ENCODE measurements at regions not wholly inside any gene's neighbourhood (a gene's known extent, or its start where the extent isn't known, plus 50 kb on each side); places are given as distances from the start of the nearest gene placed in this dataset.

DNA sequence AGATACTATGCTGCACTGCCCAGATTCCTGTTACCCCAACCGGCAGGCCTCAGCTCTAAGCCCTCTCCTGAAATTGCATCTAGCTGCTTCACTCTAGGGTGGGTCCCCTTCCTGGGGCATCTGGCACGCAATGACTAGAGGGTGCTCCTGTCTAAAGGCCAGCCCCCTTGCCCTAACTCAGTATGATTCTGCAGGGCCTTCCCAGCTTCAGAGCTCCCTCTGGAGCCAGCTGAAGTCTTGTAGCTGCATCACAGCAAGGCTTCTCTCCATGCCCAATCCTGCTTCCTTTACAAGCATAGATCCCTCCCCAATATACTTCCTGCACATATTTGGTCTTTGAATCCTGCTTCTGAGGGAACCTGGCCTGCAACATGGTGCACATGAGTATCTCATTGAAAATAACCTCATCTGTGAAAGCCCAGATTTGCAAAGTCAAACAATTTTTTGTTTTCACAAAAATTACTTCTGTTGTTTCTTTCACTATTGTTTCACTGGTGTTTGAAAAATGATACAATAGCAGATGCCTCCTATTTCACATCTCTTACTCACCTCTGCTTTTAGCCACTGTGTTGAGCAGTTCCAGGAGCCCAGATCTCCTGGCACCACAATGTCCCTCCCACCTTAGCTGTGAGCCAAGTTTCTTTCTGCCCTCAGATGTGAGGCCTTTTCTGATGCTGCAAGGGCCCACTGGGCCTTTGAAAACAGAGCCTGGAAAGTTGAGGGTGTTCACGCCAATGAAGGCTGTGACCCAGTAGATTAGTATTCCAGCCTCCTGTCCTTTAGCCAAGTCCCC, 169.5 kb upstream of the EGLN3 start:
- no peaks in the 10 kb centered on the region for H4K20me1 ChIP-seq (ENCODE audit: insufficient read depth)
- H3K27me3 ChIP-seq (ENCODE audit: insufficient read depth, low read depth), result no peaks in the 10 kb centered on the region
- H3K4me3 ChIP-seq (IDR thresholded peaks at IDR 0.05; ENCODE audit: insufficient read depth, low read depth, low read length), result no peak overlapping the region
- no peak overlapping the region for H3K27ac ChIP-seq
- no peak overlapping the region for H2AFZ ChIP-seq (ENCODE audit: low read depth)
- H3K36me3 ChIP-seq (ENCODE audit: insufficient read depth), result no peaks in the 10 kb centered on the region
- H3K4me1 ChIP-seq (ENCODE audit: low read depth, poor library complexity, severe bottlenecking), result no peaks in the 10 kb centered on the region
- H3K79me2 ChIP-seq (ENCODE audit: insufficient read depth, low read depth), result no peaks in the 10 kb centered on the region
- TF ChIP-seq, protein P1, sequence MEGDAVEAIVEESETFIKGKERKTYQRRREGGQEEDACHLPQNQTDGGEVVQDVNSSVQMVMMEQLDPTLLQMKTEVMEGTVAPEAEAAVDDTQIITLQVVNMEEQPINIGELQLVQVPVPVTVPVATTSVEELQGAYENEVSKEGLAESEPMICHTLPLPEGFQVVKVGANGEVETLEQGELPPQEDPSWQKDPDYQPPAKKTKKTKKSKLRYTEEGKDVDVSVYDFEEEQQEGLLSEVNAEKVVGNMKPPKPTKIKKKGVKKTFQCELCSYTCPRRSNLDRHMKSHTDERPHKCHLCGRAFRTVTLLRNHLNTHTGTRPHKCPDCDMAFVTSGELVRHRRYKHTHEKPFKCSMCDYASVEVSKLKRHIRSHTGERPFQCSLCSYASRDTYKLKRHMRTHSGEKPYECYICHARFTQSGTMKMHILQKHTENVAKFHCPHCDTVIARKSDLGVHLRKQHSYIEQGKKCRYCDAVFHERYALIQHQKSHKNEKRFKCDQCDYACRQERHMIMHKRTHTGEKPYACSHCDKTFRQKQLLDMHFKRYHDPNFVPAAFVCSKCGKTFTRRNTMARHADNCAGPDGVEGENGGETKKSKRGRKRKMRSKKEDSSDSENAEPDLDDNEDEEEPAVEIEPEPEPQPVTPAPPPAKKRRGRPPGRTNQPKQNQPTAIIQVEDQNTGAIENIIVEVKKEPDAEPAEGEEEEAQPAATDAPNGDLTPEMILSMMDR (conservative IDR thresholded peaks at IDR 0.05; ENCODE audit: low read depth, low read length), result no peak
- H3K9ac ChIP-seq, result no peak overlapping the region
- H3K4me2 ChIP-seq, result no peak overlapping the region

DNA sequence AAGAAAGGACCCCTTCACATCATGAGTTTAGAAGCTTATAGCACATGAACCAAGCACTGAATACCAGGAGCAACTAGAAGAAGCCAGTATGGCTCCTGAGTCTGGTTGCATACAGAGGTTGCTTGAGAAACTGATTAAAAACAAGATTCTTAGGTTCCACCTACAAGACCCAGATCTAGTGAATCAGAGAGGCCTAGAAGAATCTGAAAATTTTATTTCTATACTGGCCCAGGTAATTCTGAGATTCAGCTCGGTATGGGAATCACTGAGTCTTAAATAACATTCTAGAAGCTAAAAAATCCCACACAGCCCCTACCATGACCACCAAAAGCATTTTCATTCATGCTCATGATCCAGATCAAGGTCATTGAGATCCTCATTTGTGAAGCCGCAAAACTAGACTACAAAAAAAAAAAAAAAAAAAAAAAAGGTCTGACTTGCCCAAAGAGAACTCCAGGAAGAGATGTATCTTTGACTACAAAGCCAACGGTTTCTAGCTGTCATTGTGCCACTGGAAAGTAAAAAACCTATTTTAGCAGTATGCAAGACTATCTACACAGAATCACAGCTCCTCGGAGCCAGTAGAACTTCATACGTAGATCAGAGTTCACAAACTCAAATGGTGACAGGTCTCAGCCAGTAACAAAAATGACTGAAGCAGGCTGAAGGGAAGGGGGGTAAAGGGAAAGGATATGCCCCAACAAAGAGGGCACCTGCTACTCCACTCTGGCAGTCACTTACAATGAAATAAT, 168.4 kb upstream of the EGLN3 start:
- H2AFZ ChIP-seq (ENCODE audit: low read depth), result no peak overlapping the region
- H3K9ac ChIP-seq, result no peak overlapping the region
- H3K4me3 ChIP-seq (IDR thresholded peaks at IDR 0.05; ENCODE audit: insufficient read depth, low read depth, low read length), result no peak overlapping the region
- no peak overlapping the region for H3K27ac ChIP-seq
- H3K4me2 ChIP-seq, result no peak overlapping the region
- H3K79me2 ChIP-seq (ENCODE audit: insufficient read depth, low read depth), result no peaks in the 10 kb centered on the region
- H3K4me1 ChIP-seq (ENCODE audit: low read depth, poor library complexity, severe bottlenecking), result no peaks in the 10 kb centered on the region
- no peaks in the 10 kb centered on the region for H3K36me3 ChIP-seq (ENCODE audit: insufficient read depth)
- H3K27me3 ChIP-seq (ENCODE audit: insufficient read depth, low read depth), result no peaks in the 10 kb centered on the region
- TF ChIP-seq, protein P1 (conservative IDR thresholded peaks at IDR 0.05; ENCODE audit: low read depth, low read length), result no peak
- H4K20me1 ChIP-seq (ENCODE audit: insufficient read depth), result no peaks in the 10 kb centered on the region

DNA sequence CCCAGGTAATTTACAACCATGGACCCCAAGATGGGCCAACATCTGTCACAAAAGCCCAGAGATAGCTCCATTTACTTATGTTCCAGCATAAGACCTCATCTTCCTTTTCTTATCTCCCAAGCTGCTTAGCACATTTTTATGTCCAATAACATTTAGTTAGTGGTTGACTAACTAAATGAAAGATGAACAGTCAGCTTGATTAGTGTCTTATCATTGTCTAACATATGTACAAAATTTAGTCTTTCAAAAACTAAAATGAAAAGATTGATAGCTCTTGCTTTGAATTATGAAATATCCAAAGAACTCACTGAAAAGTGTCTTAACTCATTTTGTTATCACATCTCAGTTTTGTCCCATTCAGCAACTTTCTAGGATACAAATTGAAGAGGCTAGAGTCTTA, 163.1 kb upstream of the EGLN3 start:
- Histone ChIP-seq H3K27me3 (ENCODE audit: insufficient read depth, low read depth) (no peaks in the 10 kb centered on the region), H3K4me1 (ENCODE audit: low read depth, poor library complexity, severe bottlenecking) (no peaks in the 10 kb centered on the region), H3K9ac (no peak overlapping the region), H4K20me1 (ENCODE audit: insufficient read depth) (no peaks in the 10 kb centered on the region), H3K79me2 (ENCODE audit: insufficient read depth, low read depth) (no peaks in the 10 kb centered on the region), H3K36me3 (ENCODE audit: insufficient read depth) (no peaks in the 10 kb centered on the region), H3K4me2 (no peak overlapping the region), H3K4me3 (IDR thresholded peaks at IDR 0.05; ENCODE audit: insufficient read depth, low read depth, low read length) (no peak overlapping the region), H3K27ac (no peak overlapping the region), H2AFZ (ENCODE audit: low read depth) (no peak overlapping the region)
- TF ChIP-seq, protein P1 (conservative IDR thresholded peaks at IDR 0.05; ENCODE audit: low read depth, low read length), result no peak

DNA sequence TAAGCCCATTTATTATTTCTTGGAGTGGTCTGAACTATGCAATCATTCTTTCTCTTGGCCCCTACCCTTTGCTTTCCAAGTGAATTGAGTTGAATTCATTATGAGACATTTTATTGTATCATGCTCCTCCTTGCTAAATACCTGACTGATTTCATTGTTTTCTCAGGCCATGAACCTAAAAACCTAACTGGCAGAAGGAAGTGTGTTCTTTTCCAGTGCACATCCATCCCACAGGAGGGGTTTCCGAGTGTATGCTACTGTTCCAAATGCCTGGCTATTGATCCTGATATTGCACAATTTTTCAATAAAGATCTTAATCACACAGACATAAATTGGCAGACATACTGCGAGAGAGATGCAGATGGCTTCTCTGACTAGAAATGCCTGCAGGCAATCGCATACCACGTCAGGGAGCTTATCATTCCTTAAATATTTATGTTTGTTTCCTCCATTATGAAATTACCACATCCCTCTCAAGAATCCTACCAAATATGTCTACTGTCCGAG, 162.2 kb upstream of the EGLN3 start:
- H3K4me3 ChIP-seq (IDR thresholded peaks at IDR 0.05; ENCODE audit: insufficient read depth, low read depth, low read length), result no peak overlapping the region
- no peaks in the 10 kb centered on the region for H3K27me3 ChIP-seq (ENCODE audit: insufficient read depth, low read depth)
- H3K4me2 ChIP-seq, result no peak overlapping the region
- H2AFZ ChIP-seq (ENCODE audit: low read depth), result no peak overlapping the region
- H3K4me1 ChIP-seq (ENCODE audit: low read depth, poor library complexity, severe bottlenecking), result no peaks in the 10 kb centered on the region
- no peak overlapping the region for H3K9ac ChIP-seq
- H3K36me3 ChIP-seq (ENCODE audit: insufficient read depth), result no peaks in the 10 kb centered on the region
- TF ChIP-seq, protein P1 (conservative IDR thresholded peaks at IDR 0.05; ENCODE audit: low read depth, low read length), result no peak
- H3K27ac ChIP-seq, result no peak overlapping the region
- no peaks in the 10 kb centered on the region for H3K79me2 ChIP-seq (ENCODE audit: insufficient read depth, low read depth)
- no peaks in the 10 kb centered on the region for H4K20me1 ChIP-seq (ENCODE audit: insufficient read depth)

Measured in KMS-11 (cell line).